GM06990 (cell line): ENCODE measurements at regions not wholly inside any gene's neighbourhood (a gene's known extent, or its start where the extent isn't known, plus 50 kb on each side); places are given as distances from the start of the nearest gene placed in this dataset.

Experiments used
- DNase-seq: peaks from one replicate; pipeline ENCODE4 v3.0.0-alpha.2; 2011; ENCODE audit not compliant: insufficient read length; ENCODE audit errors: extremely low read depth
- H3K27me3 ChIP-seq: replicated peaks from 2 replicates; pipeline ENCODE4 v1.6.0; 2011; ENCODE audit warnings: low read length; ENCODE audit not compliant: control insufficient read depth, insufficient read depth
- H3K36me3 ChIP-seq: 2 replicates; pipeline ENCODE4 v1.5.1; 2011; ENCODE audit warnings: low read length; ENCODE audit not compliant: control insufficient read depth, insufficient read depth
- H3K4me3 ChIP-seq: replicated peaks from 2 replicates; pipeline ENCODE4 v1.5.1; 2011; ENCODE audit warnings: low read depth, mild to moderate bottlenecking, control low read depth, low read length
- CTCF ChIP-seq: IDR thresholded peaks from 2 replicates; pipeline ENCODE4 v1.5.1; 2011; ENCODE audit warnings: low read length, control low read depth, mild to moderate bottlenecking, inconsistent platforms; ENCODE audit not compliant: insufficient read depth, poor library complexity, severe bottlenecking

DNA sequence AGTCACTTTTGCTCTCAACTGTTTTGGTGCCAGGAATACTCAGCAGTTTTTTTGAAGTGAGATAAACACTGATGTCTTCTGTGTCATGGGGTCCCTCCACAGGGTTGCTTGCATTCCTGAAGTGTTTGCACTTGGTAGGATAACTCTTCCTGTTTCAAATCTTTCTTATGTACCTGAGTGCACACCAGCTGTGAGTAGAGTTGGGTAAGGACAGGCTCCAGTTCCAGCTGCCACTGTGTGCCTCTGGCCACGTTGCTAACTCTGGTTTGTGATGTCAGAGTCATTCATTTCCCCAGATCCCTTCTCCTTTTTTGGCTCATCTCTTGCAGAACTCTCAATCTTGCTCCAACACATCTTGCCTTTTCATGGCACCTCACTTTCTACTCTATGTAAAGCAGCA is 356.3 kb upstream of the B3GALT2 start:
- H3K4me3 ChIP-seq = no peak overlapping the region
- no peaks in the 10 kb centered on the region for H3K27me3 ChIP-seq
- no peak for TF ChIP-seq CTCF
- DNase-seq = no peak
- no peaks in the 10 kb centered on the region for H3K36me3 ChIP-seq

DNA sequence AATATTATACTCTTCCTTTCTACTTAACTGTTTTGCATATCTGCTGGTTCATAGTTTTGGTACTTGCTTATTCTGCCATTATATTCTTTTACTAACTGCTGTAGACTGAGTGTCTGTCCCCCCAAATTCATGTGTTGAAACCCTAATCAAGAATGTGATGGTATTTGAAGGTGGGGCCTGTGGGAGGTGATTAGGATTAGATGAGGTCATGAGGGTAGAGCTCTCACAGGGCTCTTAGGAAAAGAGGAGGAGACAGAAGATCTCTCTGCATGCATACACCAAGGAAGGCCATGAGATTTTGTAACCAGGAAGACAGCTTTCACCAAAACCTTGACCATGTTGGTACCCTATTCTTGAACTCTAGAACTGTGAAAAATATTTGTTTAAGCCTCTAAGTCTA is 354.1 kb upstream of the B3GALT2 start:
- H3K27me3 ChIP-seq = no peaks in the 10 kb centered on the region
- no peaks in the 10 kb centered on the region for H3K36me3 ChIP-seq
- no peak for DNase-seq
- no peak for TF ChIP-seq CTCF
- H3K4me3 ChIP-seq = peak overlapping the region; percentile 59; the same call in 1 of the 2 replicates

GRCh38 chr1:193539731-193540459 is 353.5 kb upstream of the B3GALT2 start:
- no peaks in the 10 kb centered on the region for H3K36me3 ChIP-seq
- TF ChIP-seq CTCF = no peak
- peak; percentile 19 for DNase-seq
- H3K4me3 ChIP-seq = peak overlapping the region; percentile 59
- H3K27me3 ChIP-seq = no peaks in the 10 kb centered on the region

DNA sequence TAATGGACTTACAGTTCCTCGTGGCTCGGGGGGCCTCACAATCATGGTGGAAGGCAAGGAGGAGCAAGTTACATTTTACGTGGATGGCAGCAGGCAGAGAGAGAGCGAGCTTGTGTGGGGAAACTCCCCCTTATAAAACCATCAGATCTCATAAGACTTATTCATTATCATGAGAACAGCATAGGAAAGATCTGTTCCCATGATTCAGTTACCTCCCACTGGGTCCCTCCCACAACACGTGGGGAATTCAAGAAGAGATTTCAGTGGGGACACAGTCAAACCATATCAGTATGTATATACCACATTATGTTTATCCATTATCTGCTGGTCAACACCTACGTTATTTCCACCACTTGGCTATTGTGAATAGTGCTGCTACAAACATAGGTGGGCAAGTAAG is 352.3 kb upstream of the B3GALT2 start:
- DNase-seq = no peak
- Histone ChIP-seq H3K27me3 (no peaks in the 10 kb centered on the region), H3K4me3 (no peak overlapping the region), H3K36me3 (no peaks in the 10 kb centered on the region)
- no peak for TF ChIP-seq CTCF

DNA sequence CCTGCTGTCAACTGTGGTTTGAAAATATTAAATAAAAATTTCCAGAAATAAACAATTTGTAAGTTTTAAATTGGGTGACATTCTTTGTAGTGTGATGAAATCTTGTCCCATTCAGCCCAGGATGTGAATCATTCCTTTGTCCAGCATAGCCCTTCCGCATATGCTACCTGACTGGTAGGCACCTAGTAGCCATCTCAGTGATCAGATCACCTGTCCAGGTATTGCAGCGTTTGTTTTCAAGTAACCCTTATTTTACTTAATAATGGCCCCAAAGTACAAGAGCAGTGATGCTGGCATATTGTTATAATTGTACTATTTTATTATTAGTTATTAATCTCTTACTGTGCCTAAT is 351.6 kb upstream of the B3GALT2 start:
- no peaks in the 10 kb centered on the region for H3K36me3 ChIP-seq
- H3K4me3 ChIP-seq = no peak overlapping the region
- no peak for DNase-seq
- H3K27me3 ChIP-seq = no peaks in the 10 kb centered on the region
- TF ChIP-seq CTCF = no peak
